HS-5 (cell line): ENCODE measurements at regions not wholly inside any gene's neighbourhood (a gene's known extent, or its start where the extent isn't known, plus 50 kb on each side); places are given as distances from the start of the nearest gene placed in this dataset.

Experiments used
- DNase-seq: peaks from one replicate; pipeline ENCODE4 v3.0.0-alpha.2; 2012; ENCODE audit warnings: low read depth

GRCh38 chr12:28824193-28824846 is 324.8 kb upstream of the FAR2 start:
- DNase-seq: no peak

- DNase-seq: no peak
Measured at GRCh38 chr12:28824849-28825248, 324.2 kb upstream of the FAR2 start.

- no peak for DNase-seq
Measured at GRCh38 chr12:28826766-28827165, 322.3 kb upstream of the FAR2 start.

GRCh38 chr12:28827861-28828260 is 321.2 kb upstream of the FAR2 start:
- no peak for DNase-seq

- DNase-seq: no peak
Measured at GRCh38 chr12:28828318-28828717, 320.8 kb upstream of the FAR2 start.

GRCh38 chr12:28830491-28830890 is 318.6 kb upstream of the FAR2 start:
- DNase-seq: no peak

- no peak for DNase-seq
Measured at GRCh38 chr12:28844718-28845117, 304.4 kb upstream of the FAR2 start.

GRCh38 chr12:28851781-28852180 is 297.3 kb upstream of the FAR2 start:
- DNase-seq: no peak

GRCh38 chr12:28855761-28856310 is 293.2 kb upstream of the FAR2 start:
- DNase-seq: no peak

GRCh38 chr12:28857369-28857768 is 291.7 kb upstream of the FAR2 start:
- no peak for DNase-seq

GRCh38 chr12:28859551-28859950 is 289.5 kb upstream of the FAR2 start:
- DNase-seq: no peak

GRCh38 chr12:28865776-28866175 is 283.3 kb upstream of the FAR2 start:
- DNase-seq: no peak

- DNase-seq: no peak
Measured at GRCh38 chr12:28866296-28866695, 282.8 kb upstream of the FAR2 start.

GRCh38 chr12:28866715-28867503 is 282.2 kb upstream of the FAR2 start:
- DNase-seq: no peak

GRCh38 chr12:28868414-28868813 is 280.7 kb upstream of the FAR2 start:
- no peak for DNase-seq

- no peak for DNase-seq
Measured at GRCh38 chr12:28869197-28869596, 279.9 kb upstream of the FAR2 start.

- no peak for DNase-seq
Measured at GRCh38 chr12:28870839-28871440, 278.1 kb upstream of the FAR2 start.

- DNase-seq: no peak
Measured at GRCh38 chr12:28872654-28873268, 276.3 kb upstream of the FAR2 start.

- no peak for DNase-seq
Measured at GRCh38 chr12:28874758-28875157, 274.3 kb upstream of the FAR2 start.

GRCh38 chr12:28876196-28876798 is 272.8 kb upstream of the FAR2 start:
- DNase-seq: no peak

GRCh38 chr12:28877854-28878253 is 271.2 kb upstream of the FAR2 start:
- DNase-seq: no peak

- DNase-seq: no peak
Measured at GRCh38 chr12:28878629-28879028, 270.4 kb upstream of the FAR2 start.
